IMR-90 (cell line): ENCODE measurements at regions not wholly inside any gene's neighbourhood (a gene's known extent, or its start where the extent isn't known, plus 50 kb on each side); places are given as distances from the start of the nearest gene placed in this dataset.

Experiments
- ATAC-seq: fragments of 200-7000 bp; cut with Tn5 transposase; 2 replicates; pipeline ENCODE4 v1.9.1; 2020; ENCODE audit warnings: low read depth, mild to moderate bottlenecking, moderate library complexity
- BruUV-seq: library from RNA; stranded (reverse); fragments of 400-500 nt; replicated peaks from 2 replicates; lab custom pipeline; 2021; lab: Mats Ljungman, UMichigan
- CTCF ChIA-PET: fragments of 300-600 bp; formaldehyde crosslinking; extraction: SDS; loops from one replicate; lab custom pipeline; 2021; ENCODE audit warnings: antibody characterized with exemption; lab: Yijun Ruan, JAX
- POLR2A ChIA-PET: fragments of 300-600 bp; sonication (Branson Sonifier 250); formaldehyde crosslinking; loops from one replicate; lab custom pipeline; 2022; ENCODE audit warnings: antibody characterized with exemption; ENCODE audit not compliant: unreplicated experiment; lab: Charles Lee
- DNase-seq: peaks from one replicate; pipeline ENCODE4 v3.0.0; 2013
- H2AFZ ChIP-seq: replicated peaks from 2 replicates; pipeline ENCODE3; 2013; ENCODE audit warnings: low read length, mild to moderate bottlenecking; ENCODE audit not compliant: poor library complexity
- H2AK5ac ChIP-seq: 2 replicates; pipeline ENCODE4 v1.6.1; 2013; ENCODE audit warnings: low read depth, low read length, inconsistent platforms
- H2AK9ac ChIP-seq: replicated peaks from 2 replicates; pipeline ENCODE3; 2013; ENCODE audit warnings: mild to moderate bottlenecking, low read depth, low read length, moderate library complexity; ENCODE audit not compliant: poor library complexity
- H2BK120ac ChIP-seq: 2 replicates; pipeline ENCODE4 v1.6.1; 2013; ENCODE audit warnings: low read depth, low read length, inconsistent platforms
- H2BK15ac ChIP-seq: 3 replicates; pipeline ENCODE4 v1.6.1; 2013; ENCODE audit warnings: low read depth, low read length, inconsistent platforms
- H2BK20ac ChIP-seq: 2 replicates; pipeline ENCODE4 v1.6.1; 2013; ENCODE audit warnings: low read depth, mild to moderate bottlenecking, inconsistent platforms, low read length, moderate library complexity
- H2BK5ac ChIP-seq: 2 replicates; pipeline ENCODE4 v1.6.1; 2013; ENCODE audit warnings: mild to moderate bottlenecking, low read depth, low read length, inconsistent platforms; ENCODE audit not compliant: poor library complexity, severe bottlenecking
- H3K14ac ChIP-seq: replicated peaks from 2 replicates; pipeline ENCODE4 v1.6.1; 2013; ENCODE audit warnings: low read depth, low read length, inconsistent platforms
- H3K18ac ChIP-seq: 2 replicates; pipeline ENCODE4 v1.6.1; 2013; ENCODE audit warnings: low read depth, low read length, control low read depth
- H3K23ac ChIP-seq: 2 replicates; pipeline ENCODE4 v1.6.1; 2013; ENCODE audit warnings: low read depth, low read length, inconsistent platforms
- H3K27ac ChIP-seq: 2 replicates; pipeline ENCODE4 v1.5.1; 2013; ENCODE audit warnings: mild to moderate bottlenecking, control low read depth, low read length; ENCODE audit not compliant: insufficient read depth
- H3K27me3 ChIP-seq: 2 replicates; pipeline ENCODE4 v1.6.1; 2013; ENCODE audit warnings: low read length; ENCODE audit not compliant: control insufficient read depth, insufficient read depth
- H3K36me3 ChIP-seq: 2 replicates; pipeline ENCODE4 v1.6.1; 2013; ENCODE audit warnings: low read length, mixed read lengths; ENCODE audit not compliant: control insufficient read depth, insufficient read depth
- H3K4ac ChIP-seq: 2 replicates; pipeline ENCODE4 v1.6.1; 2013; ENCODE audit warnings: low read depth, low read length, inconsistent platforms
- H3K4me1 ChIP-seq: 2 replicates; pipeline ENCODE4 v1.6.1; 2013; ENCODE audit warnings: low read length, mixed read lengths; ENCODE audit not compliant: control insufficient read depth, insufficient read depth
- H3K4me2 ChIP-seq: 2 replicates; pipeline ENCODE4 v1.6.1; 2013; ENCODE audit warnings: low read depth, mild to moderate bottlenecking, control low read depth, low read length, moderate library complexity
- H3K4me3 ChIP-seq: 2 replicates; pipeline ENCODE4 v1.5.1; 2013; ENCODE audit warnings: low read depth, mild to moderate bottlenecking, control low read depth, low read length, moderate library complexity; ENCODE audit not compliant: insufficient read depth
- H3K56ac ChIP-seq: 2 replicates; pipeline ENCODE4 v1.6.1; 2013; ENCODE audit warnings: low read length, inconsistent platforms; ENCODE audit not compliant: insufficient read depth; ENCODE audit errors: extremely low read depth
- H3K79me1 ChIP-seq, 2 experiments: 2 replicates each; pipeline ENCODE4 v1.6.1; 2013; ENCODE audit warnings: low read length in 2 of 2, inconsistent platforms in 1 of 2, low read depth in 1 of 2
- H3K9ac ChIP-seq: 2 replicates; pipeline ENCODE4 v1.6.1; 2013; ENCODE audit warnings: low read depth, low read length, control low read depth
- H3K9me1 ChIP-seq: 2 replicates; pipeline ENCODE4 v1.6.1; 2013; ENCODE audit warnings: low read length, inconsistent platforms; ENCODE audit not compliant: insufficient read depth
- H3K9me3 ChIP-seq: 2 replicates; pipeline ENCODE4 v1.6.1; 2013; ENCODE audit warnings: low read length; ENCODE audit not compliant: control insufficient read depth, insufficient read depth
- H4K20me1 ChIP-seq: 2 replicates; pipeline ENCODE4 v1.6.1; 2013; ENCODE audit warnings: low read length, inconsistent platforms; ENCODE audit not compliant: insufficient read depth
- H4K5ac ChIP-seq: 2 replicates; pipeline ENCODE4 v1.6.1; 2013; ENCODE audit warnings: mild to moderate bottlenecking, low read depth, low read length, control low read depth
- H4K8ac ChIP-seq, 2 experiments: 2 replicates each; pipeline ENCODE4 v1.6.1; 2013; ENCODE audit warnings: low read depth in 2 of 2, low read length in 2 of 2, control low read depth in 1 of 2, inconsistent platforms in 1 of 2
- H4K91ac ChIP-seq: 2 replicates; pipeline ENCODE4 v1.6.1; 2013; ENCODE audit warnings: low read depth, low read length, inconsistent platforms; ENCODE audit not compliant: insufficient read depth
- BHLHE40 ChIP-seq: fragments of 150-350 bp; IDR thresholded peaks from 2 replicates; pipeline ENCODE4 v1.6.1; 2016; ENCODE audit warnings: mild to moderate bottlenecking, low read depth, low read length
- CEBPB ChIP-seq: IDR thresholded peaks from 2 replicates; pipeline ENCODE4 v1.6.1; 2012; ENCODE audit warnings: low read depth, low read length, improper control_type of control experiment
- CHD1 ChIP-seq: IDR thresholded peaks from 2 replicates; pipeline ENCODE4 v1.6.1; 2012; ENCODE audit warnings: low read depth, low read length, improper control_type of control experiment
- CTCF ChIP-seq: conservative IDR thresholded peaks from 2 replicates; pipeline ENCODE4 v1.5.1; 2012; ENCODE audit warnings: mild to moderate bottlenecking, low read depth, low read length, improper control_type of control experiment
- ELK1 ChIP-seq: fragments of 150-350 bp; IDR thresholded peaks from 2 replicates; pipeline ENCODE4 v1.6.1; 2016; ENCODE audit warnings: low read depth, mild to moderate bottlenecking, low read length, moderate library complexity, borderline replicate concordance
- FOS ChIP-seq: fragments of 150-350 bp; IDR thresholded peaks from 2 replicates; pipeline ENCODE4 v1.6.1; 2016; ENCODE audit warnings: low read depth, low read length
- MAFK ChIP-seq: IDR thresholded peaks from 2 replicates; pipeline ENCODE4 v1.6.1; 2012; ENCODE audit warnings: low read depth, low read length, improper control_type of control experiment
- MAZ ChIP-seq: IDR thresholded peaks from 2 replicates; pipeline ENCODE4 v1.6.1; 2012; ENCODE audit warnings: low read depth, mild to moderate bottlenecking, low read length, improper control_type of control experiment, moderate library complexity, borderline replicate concordance
- MXI1 ChIP-seq: IDR thresholded peaks from 2 replicates; pipeline ENCODE4 v1.6.1; 2012; ENCODE audit warnings: low read depth, mild to moderate bottlenecking, low read length, moderate library complexity, borderline replicate concordance
- NFE2L2 ChIP-seq: fragments of 150-350 bp; IDR thresholded peaks from 2 replicates; pipeline ENCODE4 v1.6.1; 2016; ENCODE audit warnings: low read depth, mild to moderate bottlenecking, low read length
- POLR2A ChIP-seq: IDR thresholded peaks from 2 replicates; pipeline ENCODE4 v1.6.1; 2012; ENCODE audit warnings: mild to moderate bottlenecking, low read depth, low read length
- RAD21 ChIP-seq: IDR thresholded peaks from 2 replicates; pipeline ENCODE4 v1.6.1; 2012; ENCODE audit warnings: low read length, improper control_type of control experiment
- RCOR1 ChIP-seq: IDR thresholded peaks from 2 replicates; pipeline ENCODE4 v1.6.1; 2012; ENCODE audit warnings: mild to moderate bottlenecking, low read length, improper control_type of control experiment; ENCODE audit not compliant: insufficient replicate concordance
- RFX5 ChIP-seq: IDR thresholded peaks from 2 replicates; pipeline ENCODE4 v1.8.0; 2012; ENCODE audit warnings: low read depth, mild to moderate bottlenecking, low read length, moderate library complexity
- SMC3 ChIP-seq: fragments of 150-350 bp; IDR thresholded peaks from 2 replicates; pipeline ENCODE4 v1.6.1; 2016; ENCODE audit warnings: low read depth, mild to moderate bottlenecking, antibody characterized with exemption, low read length, moderate library complexity
- USF2 ChIP-seq: fragments of 150-350 bp; IDR thresholded peaks from 2 replicates; pipeline ENCODE4 v1.6.1; 2017; ENCODE audit warnings: mild to moderate bottlenecking, antibody characterized with exemption, low read length, low read depth
- WGBS, 2 experiments: methylation state at CpG; one replicate each; pipeline versions ENCODE4 v1.1.5 to v1.1.7; 2013; ENCODE audit warnings: missing lambda C conversion rate in 2 of 2; ENCODE audit not compliant: insufficient read length in 1 of 2; ENCODE audit errors: extremely low coverage in 2 of 2; 5-methylcytosine and 5-hydroxymethylcytosine counted together
- dilution Hi-C: fragments of 300-500 bp; cut with HindIII; formaldehyde crosslinking; loops from one replicate; pipeline ENCODE4 v1.14.3; 2018; ENCODE audit warnings: low sequenced_read_pairs; ENCODE audit not compliant: unreplicated experiment
- in situ Hi-C: fragments of 300-500 bp; cut with MboI; formaldehyde crosslinking; loops from 3 replicates; pipeline ENCODE4 v1.14.3; 2019; ENCODE audit warnings: low sequenced_read_pairs, inconsistent platforms, mixed read lengths
- intact Hi-C: fragments of 100-400 bp; cut with micrococcal nuclease; formaldehyde crosslinking; loops from 2 replicates; pipeline ENCODE4 v1.10.0; 2022

- CTCF ChIA-PET: no interaction called here
- H2BK20ac ChIP-seq: no peak overlapping the region
Measured at GRCh38 chr6:150303256-150303655, 65.6 kb upstream of the IYD start.

More at GRCh38 chr6:150303256-150303655, 65.6 kb upstream of the IYD start:
- peaks cover 5% of the 10 kb centered on the region for H3K27me3 ChIP-seq
- H3K18ac ChIP-seq: no peak overlapping the region
- no peaks in the 10 kb centered on the region for H3K9me1 ChIP-seq
- H2BK120ac ChIP-seq: no peak overlapping the region
- intact Hi-C loops: no loop called here
- POLR2A ChIA-PET: no interaction called here
- H4K8ac ChIP-seq: no peak overlapping the region
- H2BK15ac ChIP-seq: no peak overlapping the region
- in situ Hi-C loops: no loop called here
- WGBS, 2 experiments: no CpG with 5 or more reads among the region's 2 CpGs
- no peak overlapping the region for H2BK5ac ChIP-seq
- H3K9ac ChIP-seq: no peak overlapping the region
- no peak overlapping the region for H4K91ac ChIP-seq
- H3K56ac ChIP-seq: no peak overlapping the region
- H3K4ac ChIP-seq: no peak overlapping the region
- DNase-seq: no peak
- dilution Hi-C loops: no loop called here
- TF ChIP-seq ELK1: no peak
- TF ChIP-seq MXI1: no peak
- TF ChIP-seq RCOR1: no peak
- no peak for TF ChIP-seq USF2
- TF ChIP-seq SMC3: no peak
- TF ChIP-seq CTCF: no peak
- TF ChIP-seq POLR2A: no peak
- TF ChIP-seq CHD1: no peak
- no peak for TF ChIP-seq CEBPB
- TF ChIP-seq RFX5: no peak
- no peak for TF ChIP-seq RAD21
- TF ChIP-seq MAFK: no peak
- no peak for TF ChIP-seq BHLHE40
- no peak for TF ChIP-seq FOS
- TF ChIP-seq MAZ: no peak
- no peak for TF ChIP-seq NFE2L2
- H4K20me1 ChIP-seq: no peaks in the 10 kb centered on the region
- H2AFZ ChIP-seq: no peak overlapping the region
- H3K4me1 ChIP-seq: no peaks in the 10 kb centered on the region
- ATAC-seq: no peak
- no peaks in the 10 kb centered on the region for H3K79me1 ChIP-seq
- H4K5ac ChIP-seq: no peak overlapping the region
- H3K14ac ChIP-seq: no peak overlapping the region
- no peak overlapping the region for H2AK5ac ChIP-seq
- H3K4me2 ChIP-seq: no peak overlapping the region
- no peak overlapping the region for H3K4me3 ChIP-seq
- no peak overlapping the region for H3K27ac ChIP-seq
- H3K9me3 ChIP-seq: no peaks in the 10 kb centered on the region
- H3K36me3 ChIP-seq: no peaks in the 10 kb centered on the region
- no TSS peak for BruUV-seq
- H2AK9ac ChIP-seq: no peak overlapping the region
- no peak overlapping the region for H3K23ac ChIP-seq
